Stimulated activated CD8-positive, alpha-beta memory T cell treated with anti-CD3 and anti-CD28 coated beads, Interleukin-12 subunit alpha, Interleukin-12 subunit beta, amount 100 ng/mL, for 24 hours (primary cell): ENCODE measurements at regions not wholly inside any gene's neighbourhood (a gene's known extent, or its start where the extent isn't known, plus 50 kb on each side); places are given as distances from the start of the nearest gene placed in this dataset.
"Not testable (repeated sequence)": the region's sequence is repeated elsewhere in the genome, so short reads cannot be mapped to it uniquely, and the experiment has no call there.

ENCODE experiments used
- DNase-seq: peaks from one replicate; pipeline ENCODE4 v3.0.0-alpha.2; 2020; ENCODE audit errors: extremely low read depth

GRCh38 chr2:173719471-173719870 lies 245.7 kb downstream of the SP3 start:
- DNase-seq: no peak

GRCh38 chr2:173720306-173720705 lies 244.9 kb downstream of the SP3 start:
- no peak for DNase-seq

GRCh38 chr2:173734797-173735196 lies 230.4 kb downstream of the SP3 start:
- no peak for DNase-seq

GRCh38 chr2:173737954-173738575 lies 227.1 kb downstream of the SP3 start:
- not testable (repeated sequence) for DNase-seq

GRCh38 chr2:173739006-173739405 lies 226.2 kb downstream of the SP3 start:
- DNase-seq: no peak

GRCh38 chr2:173740639-173741038 lies 224.5 kb downstream of the SP3 start:
- DNase-seq: no peak

- no peak for DNase-seq
These were observed 223.4 kb downstream of the SP3 start for GRCh38 chr2:173741759-173742158.

GRCh38 chr2:173747035-173747434 lies 218.1 kb downstream of the SP3 start:
- DNase-seq: no peak

GRCh38 chr2:173749315-173749714 lies 215.9 kb downstream of the SP3 start:
- no peak for DNase-seq

- no peak for DNase-seq
These were observed 214.8 kb downstream of the SP3 start for GRCh38 chr2:173750353-173750801.

- DNase-seq: no peak
These were observed 214.3 kb downstream of the SP3 start for GRCh38 chr2:173750831-173751230.

- no peak for DNase-seq
These were observed 213.8 kb downstream of the SP3 start for GRCh38 chr2:173751245-173751975.

GRCh38 chr2:173752152-173752551 lies 213.0 kb downstream of the SP3 start:
- DNase-seq: no peak

GRCh38 chr2:173753441-173753840 lies 211.7 kb downstream of the SP3 start:
- DNase-seq: no peak

- DNase-seq: no peak
These were observed 211.0 kb downstream of the SP3 start for GRCh38 chr2:173754165-173754564.

- DNase-seq: no peak
These were observed 210.3 kb downstream of the SP3 start for GRCh38 chr2:173754837-173755236.

- DNase-seq: no peak
These were observed 209.4 kb downstream of the SP3 start for GRCh38 chr2:173755798-173756197.

GRCh38 chr2:173759959-173760358 lies 205.2 kb downstream of the SP3 start:
- no peak for DNase-seq

- no peak for DNase-seq
These were observed 204.6 kb downstream of the SP3 start for GRCh38 chr2:173760553-173760952.

- no peak for DNase-seq
These were observed 203.5 kb downstream of the SP3 start for GRCh38 chr2:173761603-173762119.

GRCh38 chr2:173762221-173762620 lies 203.0 kb downstream of the SP3 start:
- no peak for DNase-seq

GRCh38 chr2:173762864-173763263 lies 202.3 kb downstream of the SP3 start:
- DNase-seq: no peak

- DNase-seq: no peak
These were observed 201.5 kb downstream of the SP3 start for GRCh38 chr2:173763641-173764040.
